OCI-LY7 (cell line): ENCODE measurements at regions not wholly inside any gene's neighbourhood (a gene's known extent, or its start where the extent isn't known, plus 50 kb on each side); places are given as distances from the start of the nearest gene placed in this dataset.

Experiments
- EZH2phosphoT487 ChIP-seq: fragments of 200-600 bp; sonication (generic); IDR thresholded peaks from 2 replicates; pipeline ENCODE4 v1.6.1; 2018; ENCODE audit warnings: low read depth, borderline replicate concordance, mild to moderate bottlenecking, mixed run types, antibody characterized with exemption, low read length, moderate library complexity, mixed read lengths
- TF ChIP-seq, protein P1 (sequence below): fragments of 200-600 bp; sonication (generic); conservative IDR thresholded peaks from 2 replicates; pipeline ENCODE4 v1.5.1; 2014; ENCODE audit warnings: mild to moderate bottlenecking, antibody characterized with exemption, low read length, moderate library complexity, mixed read lengths

DNA sequence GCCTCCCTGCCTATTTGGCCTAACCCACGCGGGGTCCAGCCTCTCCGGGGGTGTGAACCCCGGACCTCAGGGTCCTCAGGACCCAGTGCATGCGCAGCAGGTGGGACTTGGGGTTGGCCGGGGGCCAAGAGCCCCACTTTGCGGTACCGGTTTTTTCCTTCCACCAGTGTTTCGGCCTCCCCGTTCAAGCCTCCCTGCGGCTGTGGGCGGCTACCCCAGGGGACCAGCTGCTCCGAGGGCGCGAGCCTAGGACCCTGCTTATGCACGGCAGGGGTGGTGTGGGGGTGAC lies 327.3 kb downstream of the ALG10 start:
- TF ChIP-seq, protein P1, sequence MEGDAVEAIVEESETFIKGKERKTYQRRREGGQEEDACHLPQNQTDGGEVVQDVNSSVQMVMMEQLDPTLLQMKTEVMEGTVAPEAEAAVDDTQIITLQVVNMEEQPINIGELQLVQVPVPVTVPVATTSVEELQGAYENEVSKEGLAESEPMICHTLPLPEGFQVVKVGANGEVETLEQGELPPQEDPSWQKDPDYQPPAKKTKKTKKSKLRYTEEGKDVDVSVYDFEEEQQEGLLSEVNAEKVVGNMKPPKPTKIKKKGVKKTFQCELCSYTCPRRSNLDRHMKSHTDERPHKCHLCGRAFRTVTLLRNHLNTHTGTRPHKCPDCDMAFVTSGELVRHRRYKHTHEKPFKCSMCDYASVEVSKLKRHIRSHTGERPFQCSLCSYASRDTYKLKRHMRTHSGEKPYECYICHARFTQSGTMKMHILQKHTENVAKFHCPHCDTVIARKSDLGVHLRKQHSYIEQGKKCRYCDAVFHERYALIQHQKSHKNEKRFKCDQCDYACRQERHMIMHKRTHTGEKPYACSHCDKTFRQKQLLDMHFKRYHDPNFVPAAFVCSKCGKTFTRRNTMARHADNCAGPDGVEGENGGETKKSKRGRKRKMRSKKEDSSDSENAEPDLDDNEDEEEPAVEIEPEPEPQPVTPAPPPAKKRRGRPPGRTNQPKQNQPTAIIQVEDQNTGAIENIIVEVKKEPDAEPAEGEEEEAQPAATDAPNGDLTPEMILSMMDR = no peak
- TF ChIP-seq EZH2phosphoT487 = no peak
